ENCODE measurements at regions not wholly inside any gene's neighbourhood (a gene's known extent, or its start where the extent isn't known, plus 50 kb on each side); places are given as distances from the start of the nearest gene placed in this dataset.

DNA sequence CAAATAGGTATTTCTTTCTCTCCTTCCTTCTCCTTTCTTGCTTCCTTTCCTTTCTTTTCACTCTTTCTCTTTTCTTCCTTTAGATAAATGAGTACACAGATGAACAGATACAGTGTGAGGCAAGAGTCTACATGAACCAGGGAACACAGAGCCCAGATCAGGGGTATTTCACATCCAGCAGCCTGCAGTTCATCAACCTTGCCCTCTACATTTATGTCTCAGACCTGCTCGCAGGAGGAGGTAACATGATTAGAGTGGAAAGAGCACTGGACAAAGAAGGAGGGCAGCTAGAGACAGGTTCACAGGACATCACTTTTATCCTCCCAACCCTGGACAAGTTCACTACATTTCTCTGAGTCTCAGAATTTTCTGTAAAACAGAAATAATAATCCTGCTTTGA is 773.1 kb downstream of the NTRK3 start:
- H3K36me3 ChIP-seq (ENCODE audit: control insufficient read depth, insufficient read depth, low read length): no peaks in the 10 kb centered on the region
- no peaks in the 10 kb centered on the region for H3K79me2 ChIP-seq (ENCODE audit: control insufficient read depth, insufficient read depth, low read length)
- no peak overlapping the region for H2AFZ ChIP-seq (ENCODE audit: low read length)
- no peaks in the 10 kb centered on the region for H3K9me3 ChIP-seq (ENCODE audit: control insufficient read depth, insufficient read depth, low read depth, low read length)
- no peak for DNase-seq (ENCODE audit: low read depth in 2 of 2)
- no peak overlapping the region for H3K4me2 ChIP-seq (ENCODE audit: extremely low read depth, insufficient read depth, low read length)
- H3K4me3 ChIP-seq (replicated peaks in 1 of 4; ENCODE audit: control extremely low read depth in 1 of 4, insufficient read depth in 1 of 4, low read depth in 3 of 4, low read length in 4 of 4): no peak overlapping the region
- H4K20me1 ChIP-seq (ENCODE audit: control insufficient read depth, extremely low read depth, insufficient read depth, low read length): no peaks in the 10 kb centered on the region
- H3K4me1 ChIP-seq (ENCODE audit: control insufficient read depth, extremely low read depth, insufficient read depth, low read length): no peaks in the 10 kb centered on the region
- no peak overlapping the region for H3K27ac ChIP-seq (ENCODE audit: insufficient read depth, low read length)
- no peak for TF ChIP-seq EZH2 (IDR thresholded peaks at IDR 0.05; ENCODE audit: low read length, missing control alignments)
- TF ChIP-seq, protein P1, sequence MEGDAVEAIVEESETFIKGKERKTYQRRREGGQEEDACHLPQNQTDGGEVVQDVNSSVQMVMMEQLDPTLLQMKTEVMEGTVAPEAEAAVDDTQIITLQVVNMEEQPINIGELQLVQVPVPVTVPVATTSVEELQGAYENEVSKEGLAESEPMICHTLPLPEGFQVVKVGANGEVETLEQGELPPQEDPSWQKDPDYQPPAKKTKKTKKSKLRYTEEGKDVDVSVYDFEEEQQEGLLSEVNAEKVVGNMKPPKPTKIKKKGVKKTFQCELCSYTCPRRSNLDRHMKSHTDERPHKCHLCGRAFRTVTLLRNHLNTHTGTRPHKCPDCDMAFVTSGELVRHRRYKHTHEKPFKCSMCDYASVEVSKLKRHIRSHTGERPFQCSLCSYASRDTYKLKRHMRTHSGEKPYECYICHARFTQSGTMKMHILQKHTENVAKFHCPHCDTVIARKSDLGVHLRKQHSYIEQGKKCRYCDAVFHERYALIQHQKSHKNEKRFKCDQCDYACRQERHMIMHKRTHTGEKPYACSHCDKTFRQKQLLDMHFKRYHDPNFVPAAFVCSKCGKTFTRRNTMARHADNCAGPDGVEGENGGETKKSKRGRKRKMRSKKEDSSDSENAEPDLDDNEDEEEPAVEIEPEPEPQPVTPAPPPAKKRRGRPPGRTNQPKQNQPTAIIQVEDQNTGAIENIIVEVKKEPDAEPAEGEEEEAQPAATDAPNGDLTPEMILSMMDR (conservative IDR thresholded peaks at IDR 0.05 in 1 of 2, IDR thresholded peaks at IDR 0.05 in 1 of 2; ENCODE audit: low read depth in 1 of 2, low read length in 2 of 2): no peak
- H3K27me3 ChIP-seq (ENCODE audit: control insufficient read depth, insufficient read depth, low read length): no peaks in the 10 kb centered on the region
- no peak overlapping the region for H3K9ac ChIP-seq (ENCODE audit: insufficient read depth, low read length)

DNA sequence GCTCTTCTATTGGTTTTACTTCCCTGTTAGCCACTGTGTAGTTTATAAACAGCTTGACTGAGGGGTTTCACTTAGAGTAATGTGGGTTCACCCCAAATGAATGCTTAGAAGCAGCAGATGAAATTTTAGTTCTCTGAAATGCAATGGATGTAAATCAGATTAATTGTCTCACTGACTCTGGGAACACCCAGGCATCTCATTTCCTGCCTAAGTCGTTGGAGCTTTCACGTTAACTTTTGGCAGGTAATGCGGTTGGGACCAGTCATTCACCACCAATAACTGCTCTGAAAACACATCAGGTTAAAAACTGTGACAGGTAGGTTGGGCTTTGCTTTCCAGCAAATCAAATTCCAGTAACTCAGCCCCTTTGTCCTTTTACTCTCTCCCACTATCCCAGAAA is 775.4 kb downstream of the NTRK3 start:
- no peaks in the 10 kb centered on the region for H3K79me2 ChIP-seq (ENCODE audit: control insufficient read depth, insufficient read depth, low read length)
- H3K4me3 ChIP-seq (replicated peaks in 1 of 4; ENCODE audit: control extremely low read depth in 1 of 4, insufficient read depth in 1 of 4, low read depth in 3 of 4, low read length in 4 of 4): no peak overlapping the region
- H3K27ac ChIP-seq (ENCODE audit: insufficient read depth, low read length): no peak overlapping the region
- TF ChIP-seq, protein P1 (conservative IDR thresholded peaks at IDR 0.05 in 1 of 2, IDR thresholded peaks at IDR 0.05 in 1 of 2; ENCODE audit: low read depth in 1 of 2, low read length in 2 of 2): no peak
- TF ChIP-seq EZH2 (IDR thresholded peaks at IDR 0.05; ENCODE audit: low read length, missing control alignments): no peak
- no peaks in the 10 kb centered on the region for H3K36me3 ChIP-seq (ENCODE audit: control insufficient read depth, insufficient read depth, low read length)
- H3K4me1 ChIP-seq (ENCODE audit: control insufficient read depth, extremely low read depth, insufficient read depth, low read length): no peaks in the 10 kb centered on the region
- H3K9ac ChIP-seq (ENCODE audit: insufficient read depth, low read length): no peak overlapping the region
- no peaks in the 10 kb centered on the region for H3K9me3 ChIP-seq (ENCODE audit: control insufficient read depth, insufficient read depth, low read depth, low read length)
- H3K4me2 ChIP-seq (ENCODE audit: extremely low read depth, insufficient read depth, low read length): no peak overlapping the region
- H2AFZ ChIP-seq (ENCODE audit: low read length): no peak overlapping the region
- no peak for DNase-seq (ENCODE audit: low read depth in 2 of 2)
- H3K27me3 ChIP-seq (ENCODE audit: control insufficient read depth, insufficient read depth, low read length): no peaks in the 10 kb centered on the region
- H4K20me1 ChIP-seq (ENCODE audit: control insufficient read depth, extremely low read depth, insufficient read depth, low read length): no peaks in the 10 kb centered on the region

DNA sequence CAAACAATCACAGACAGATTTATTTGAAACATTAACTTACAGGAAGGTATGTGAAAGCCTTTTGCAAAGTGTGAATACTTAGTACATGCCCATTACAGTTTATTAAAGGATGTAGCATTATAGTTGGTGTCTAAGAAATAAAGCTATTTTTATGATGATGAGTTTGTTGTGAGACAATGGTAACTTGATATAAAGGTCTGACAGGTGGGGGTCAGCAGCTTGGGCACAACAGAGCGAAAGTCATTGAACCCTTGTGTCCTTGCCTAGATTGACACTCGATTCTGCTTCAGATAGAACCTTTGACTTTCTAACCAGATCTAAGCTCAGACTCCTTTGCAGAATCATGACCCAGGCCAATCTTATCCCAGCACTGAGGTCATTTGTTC is 777.9 kb downstream of the NTRK3 start:
- H3K4me1 ChIP-seq (ENCODE audit: control insufficient read depth, extremely low read depth, insufficient read depth, low read length): no peaks in the 10 kb centered on the region
- no peaks in the 10 kb centered on the region for H3K27me3 ChIP-seq (ENCODE audit: control insufficient read depth, insufficient read depth, low read length)
- no peak overlapping the region for H3K9ac ChIP-seq (ENCODE audit: insufficient read depth, low read length)
- TF ChIP-seq EZH2 (IDR thresholded peaks at IDR 0.05; ENCODE audit: low read length, missing control alignments): no peak
- TF ChIP-seq, protein P1 (conservative IDR thresholded peaks at IDR 0.05 in 1 of 2, IDR thresholded peaks at IDR 0.05 in 1 of 2; ENCODE audit: low read depth in 1 of 2, low read length in 2 of 2): no peak
- no peaks in the 10 kb centered on the region for H4K20me1 ChIP-seq (ENCODE audit: control insufficient read depth, extremely low read depth, insufficient read depth, low read length)
- H3K79me2 ChIP-seq (ENCODE audit: control insufficient read depth, insufficient read depth, low read length): no peaks in the 10 kb centered on the region
- H3K4me3 ChIP-seq (replicated peaks in 1 of 4; ENCODE audit: control extremely low read depth in 1 of 4, insufficient read depth in 1 of 4, low read depth in 3 of 4, low read length in 4 of 4): no peak overlapping the region
- H3K9me3 ChIP-seq (ENCODE audit: control insufficient read depth, insufficient read depth, low read depth, low read length): no peaks in the 10 kb centered on the region
- DNase-seq (ENCODE audit: low read depth in 2 of 2): no peak
- H3K4me2 ChIP-seq (ENCODE audit: extremely low read depth, insufficient read depth, low read length): no peak overlapping the region
- no peaks in the 10 kb centered on the region for H3K36me3 ChIP-seq (ENCODE audit: control insufficient read depth, insufficient read depth, low read length)
- H3K27ac ChIP-seq (ENCODE audit: insufficient read depth, low read length): no peak overlapping the region
- H2AFZ ChIP-seq (ENCODE audit: low read length): no peak overlapping the region
